Esophagus squamous epithelium (tissue), 5 donors: ENCODE measurements at regions not wholly inside any gene's neighbourhood (a gene's known extent, or its start where the extent isn't known, plus 50 kb on each side); places are given as distances from the start of the nearest gene placed in this dataset.
A peak's percentile ranks its signal among the peaks of the same experiment; 100 is the strongest.
"Not testable (repeated sequence)": the region's sequence is repeated elsewhere in the genome, so short reads cannot be mapped to it uniquely, and the experiment has no call there.

Experiments
- DNase-seq: peaks from one replicate; lab custom pipeline; 2025; lab: John Stamatoyannopoulos, UW
- H3K27ac ChIP-seq, 4 donors: fragments of 200-600 bp; sonication (generic); one replicate each; pipeline ENCODE4 v1.5.1; 2016 to 2019; ENCODE audit warnings: mild to moderate bottlenecking in 1 of 4
- H3K27me3 ChIP-seq, 4 donors: fragments of 200-600 bp; sonication (generic); 1 replicate in 3 of 4; 2 replicates in 1 of 4; pipeline versions ENCODE4 v1.5.1 to v1.6.0; 2017 to 2021; ENCODE audit warnings: antibody characterized with exemption in 1 of 4
- H3K36me3 ChIP-seq, 3 donors: fragments of 200-600 bp; sonication (generic); one replicate each; pipeline ENCODE4 v1.5.1; 2016 to 2019
- H3K4me1 ChIP-seq, 3 donors: fragments of 200-600 bp; sonication (generic); one replicate each; pipeline ENCODE4 v1.5.1; 2017 to 2019
- H3K4me3 ChIP-seq, 4 donors: fragments of 200-600 bp; sonication (generic); 1 replicate in 3 of 4; 2 replicates in 1 of 4; pipeline ENCODE4 v1.5.1; 2016 to 2019; ENCODE audit warnings: mild to moderate bottlenecking in 2 of 4, moderate library complexity in 1 of 4
- H3K9me3 ChIP-seq, 3 donors: fragments of 200-600 bp; sonication (generic); one replicate each; pipeline ENCODE4 v1.5.1; 2016 to 2019
- POLR2A ChIP-seq, 4 donors: fragments of 450-650 bp; IDR thresholded peaks; one replicate each; pipeline ENCODE4 v1.6.1; 2017; ENCODE audit warnings: antibody characterized with exemption in 4 of 4, mild to moderate bottlenecking in 4 of 4, moderate library complexity in 3 of 4
- WGBS, 2 donors: methylation state at CpG; one replicate each; pipeline ENCODE4 v1.1.5; 2018; 5-methylcytosine and 5-hydroxymethylcytosine counted together
- intact Hi-C: fragments of 100-400 bp; cut with DNase I; formaldehyde crosslinking; loops from one replicate; pipeline ENCODE4 v1.15.0; 2022
- TF ChIP-seq, protein P1 (sequence below), 6 experiments: fragments of 450-650 bp in 4 of 6; fragments of 200-600 bp in 2 of 6; sonication (generic) in 2 of 6; IDR thresholded peaks; one replicate each; pipeline ENCODE4 v1.5.1; 2016 to 2019; ENCODE audit warnings: antibody characterized with exemption in 6 of 6, mild to moderate bottlenecking in 4 of 6, moderate library complexity in 4 of 6
- donor health status: DM: yes; HTN: yes; CAD: no.

GRCh38 chr6:37078814-37079213 lies 73.4 kb downstream of the FGD2 start:
- no peaks in the 10 kb centered on the region for H3K27me3 ChIP-seq
- TF ChIP-seq, protein P1, sequence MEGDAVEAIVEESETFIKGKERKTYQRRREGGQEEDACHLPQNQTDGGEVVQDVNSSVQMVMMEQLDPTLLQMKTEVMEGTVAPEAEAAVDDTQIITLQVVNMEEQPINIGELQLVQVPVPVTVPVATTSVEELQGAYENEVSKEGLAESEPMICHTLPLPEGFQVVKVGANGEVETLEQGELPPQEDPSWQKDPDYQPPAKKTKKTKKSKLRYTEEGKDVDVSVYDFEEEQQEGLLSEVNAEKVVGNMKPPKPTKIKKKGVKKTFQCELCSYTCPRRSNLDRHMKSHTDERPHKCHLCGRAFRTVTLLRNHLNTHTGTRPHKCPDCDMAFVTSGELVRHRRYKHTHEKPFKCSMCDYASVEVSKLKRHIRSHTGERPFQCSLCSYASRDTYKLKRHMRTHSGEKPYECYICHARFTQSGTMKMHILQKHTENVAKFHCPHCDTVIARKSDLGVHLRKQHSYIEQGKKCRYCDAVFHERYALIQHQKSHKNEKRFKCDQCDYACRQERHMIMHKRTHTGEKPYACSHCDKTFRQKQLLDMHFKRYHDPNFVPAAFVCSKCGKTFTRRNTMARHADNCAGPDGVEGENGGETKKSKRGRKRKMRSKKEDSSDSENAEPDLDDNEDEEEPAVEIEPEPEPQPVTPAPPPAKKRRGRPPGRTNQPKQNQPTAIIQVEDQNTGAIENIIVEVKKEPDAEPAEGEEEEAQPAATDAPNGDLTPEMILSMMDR (IDR thresholded peaks at IDR 0.05), result no peak
- no peak for TF ChIP-seq POLR2A (IDR thresholded peaks at IDR 0.05)
- H3K4me1 ChIP-seq, result peaks cover 20 to 41% (median 21%) of the 10 kb centered on the region in 3 donors
- intact Hi-C loops, result no loop called here
- 93 to 96% methylated on average over 2 of the region's 2 CpGs for WGBS, 2 donors
- no peak overlapping the region for H3K4me3 ChIP-seq
- no peaks in the 10 kb centered on the region for H3K36me3 ChIP-seq
- no peaks in the 10 kb centered on the region for H3K9me3 ChIP-seq
- H3K27ac ChIP-seq, result no peak overlapping the region
- no peak for DNase-seq

- Histone ChIP-seq H3K9me3 (no peaks in the 10 kb centered on the region), H3K27me3 (no peaks in the 10 kb centered on the region), H3K4me1 (peaks cover 24 to 50% (median 28%) of the 10 kb centered on the region in 3 donors), H3K27ac (no peak overlapping the region), H3K36me3 (no peaks in the 10 kb centered on the region), H3K4me3 (no peak overlapping the region)
- 80 to 88% methylated on average over 7 of the region's 7 CpGs for WGBS, 2 donors
- DNase-seq, result no peak
- intact Hi-C loops, result no loop called here
- TF ChIP-seq POLR2A (IDR thresholded peaks at IDR 0.05), result no peak
- TF ChIP-seq, protein P1 (IDR thresholded peaks at IDR 0.05), result no peak
Measured at GRCh38 chr6:37081042-37081607, 75.7 kb downstream of the FGD2 start.

DNA sequence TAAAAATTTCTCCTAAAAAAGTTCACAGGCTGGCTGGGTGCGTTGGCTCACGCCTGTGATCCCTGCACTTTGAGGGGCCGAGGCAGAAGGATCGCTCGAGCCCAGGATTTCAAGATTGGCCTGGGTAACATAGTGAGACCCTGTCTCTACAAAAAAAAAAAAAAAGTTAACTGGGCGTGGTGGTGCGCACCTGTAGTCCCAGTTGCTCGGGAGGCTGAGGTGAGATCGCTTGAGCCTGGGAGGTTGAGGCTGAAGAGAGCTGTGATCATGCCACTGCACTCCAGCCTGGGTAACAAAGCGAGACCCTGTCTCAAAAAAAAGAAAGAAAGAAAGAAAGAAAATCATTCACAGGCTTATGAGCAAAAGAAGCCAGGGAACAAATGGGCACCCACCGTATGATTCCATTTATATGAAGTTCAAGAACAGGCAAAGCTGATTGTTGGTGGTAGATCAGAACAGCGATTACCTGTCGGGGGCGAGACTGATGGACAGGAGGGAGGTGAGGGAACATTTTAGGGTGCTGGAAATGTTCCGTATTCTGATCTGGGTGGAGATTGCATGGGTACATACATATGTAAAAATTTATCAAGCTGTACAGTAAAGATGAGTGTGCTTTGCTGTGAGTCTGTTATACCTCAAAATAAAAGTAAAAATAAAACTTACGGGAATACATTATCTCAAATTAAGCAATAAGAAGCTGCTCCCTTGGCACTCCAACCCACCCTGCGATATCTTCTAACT lies 77.1 kb downstream of the FGD2 start:
- Histone ChIP-seq H3K27me3 (no peaks in the 10 kb centered on the region), H3K36me3 (no peaks in the 10 kb centered on the region), H3K4me1 (peaks cover 23 to 49% (median 26%) of the 10 kb centered on the region in 3 donors), H3K9me3 (no peaks in the 10 kb centered on the region), H3K4me3 (no peak overlapping the region), H3K27ac (peak overlapping the region; percentile 70 to 89 (median 82))
- TF ChIP-seq POLR2A (IDR thresholded peaks at IDR 0.05), result no peak
- TF ChIP-seq, protein P1 (IDR thresholded peaks at IDR 0.05), result no peak
- 91 to 92% methylated on average over 16 to 17 of the region's 17 CpGs for WGBS, 2 donors
- intact Hi-C loops, result no loop called here
- no peak for DNase-seq

DNA sequence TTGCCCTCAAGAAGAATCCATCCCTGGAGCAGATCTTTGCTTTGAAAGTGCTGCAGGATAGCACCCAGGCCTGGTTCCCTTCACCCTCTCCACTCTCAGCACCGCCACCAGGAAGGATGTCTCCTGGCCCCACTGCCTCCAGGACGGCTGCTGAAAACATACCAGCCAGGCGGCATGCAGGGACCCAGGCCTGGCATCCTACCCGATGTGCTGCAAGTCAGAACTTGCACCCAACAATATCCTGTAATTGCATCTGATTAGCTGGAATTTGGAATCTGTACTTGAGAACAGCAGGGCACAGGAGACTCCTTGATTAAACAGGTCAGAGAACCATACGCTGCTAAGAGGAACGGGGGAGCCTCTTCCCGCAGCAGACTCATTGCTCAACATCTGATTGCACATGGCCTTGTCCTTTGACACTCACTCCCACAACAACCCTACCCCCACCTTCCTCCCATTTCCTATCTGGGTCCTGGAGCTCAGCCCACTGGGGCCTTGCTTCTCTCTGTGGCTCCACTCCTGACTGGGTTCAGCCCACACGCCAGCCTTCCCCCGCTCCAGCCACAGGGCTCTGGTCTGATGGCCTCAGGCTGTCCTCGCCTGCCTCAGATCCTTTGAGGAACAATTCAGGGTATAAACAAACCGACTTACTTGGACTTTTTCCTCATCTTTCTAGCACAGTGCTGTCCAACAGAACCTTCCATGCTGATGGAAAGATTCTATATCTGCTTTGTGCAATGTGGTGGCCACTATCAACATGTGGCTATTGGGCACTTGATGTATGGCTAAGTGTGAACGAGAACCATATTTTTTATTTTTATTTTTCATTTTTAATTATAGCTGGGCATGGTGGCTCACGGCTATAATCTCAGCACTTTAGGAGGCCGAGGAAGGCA lies 78.0 kb downstream of the FGD2 start:
- no peaks in the 10 kb centered on the region for H3K27me3 ChIP-seq
- H3K9me3 ChIP-seq, result no peaks in the 10 kb centered on the region
- H3K4me1 ChIP-seq, result peaks cover 15 to 47% (median 17%) of the 10 kb centered on the region in 3 donors
- no peaks in the 10 kb centered on the region for H3K36me3 ChIP-seq
- no peak for DNase-seq
- intact Hi-C loops, result no loop called here
- no peak overlapping the region for H3K4me3 ChIP-seq
- WGBS, 2 donors, result 45 to 47% methylated on average over 11 to 13 of the region's 14 CpGs
- TF ChIP-seq, protein P1 (IDR thresholded peaks at IDR 0.05), result peak in 1 of 6 experiments; percentile 4
- no peak for TF ChIP-seq POLR2A (IDR thresholded peaks at IDR 0.05)
- peak overlapping the region; percentile 70 to 89 (median 82) for H3K27ac ChIP-seq

- WGBS, 2 donors, result 87 to 92% methylated on average over 4 of the region's 4 CpGs
- H3K4me3 ChIP-seq, H3K27me3 ChIP-seq, H3K36me3 ChIP-seq, DNase-seq, intact Hi-C loops, H3K9me3 ChIP-seq: not testable (repeated sequence)
- Histone ChIP-seq H3K4me1 (peaks cover 15 to 54% (median 17%) of the 10 kb centered on the region in 3 donors), H3K27ac (peak overlapping the region; percentile 60 to 89 (median 82))
Measured at GRCh38 chr6:37084665-37085064, 79.2 kb downstream of the FGD2 start.
